Glutamatergic neuron (in vitro differentiated cells): ENCODE measurements at regions not wholly inside any gene's neighbourhood (a gene's known extent, or its start where the extent isn't known, plus 50 kb on each side); places are given as distances from the start of the nearest gene placed in this dataset.

Experiments
- DNase-seq: peaks from one replicate; pipeline ENCODE4 v3.0.0; 2022
- H3K27ac Mint-ChIP-seq: one replicate; pipeline ENCODE4 v1.8.0; 2020; ENCODE audit warnings: mild to moderate bottlenecking, mixed read lengths, inconsistent platforms; ENCODE audit not compliant: unreplicated experiment
- H3K27me3 Mint-ChIP-seq: one replicate; pipeline ENCODE4 v1.8.0; 2020; ENCODE audit warnings: mild to moderate bottlenecking, moderate library complexity, mixed read lengths, inconsistent platforms; ENCODE audit not compliant: unreplicated experiment
- H3K36me3 Mint-ChIP-seq: one replicate; pipeline ENCODE4 v1.8.0; 2020; ENCODE audit warnings: mild to moderate bottlenecking, mixed read lengths, inconsistent platforms; ENCODE audit not compliant: unreplicated experiment
- H3K4me1 Mint-ChIP-seq: one replicate; pipeline ENCODE4 v1.8.0; 2020; ENCODE audit warnings: mild to moderate bottlenecking, low read depth, mixed read lengths, inconsistent platforms; ENCODE audit not compliant: unreplicated experiment
- H3K4me3 Mint-ChIP-seq: one replicate; pipeline ENCODE4 v1.8.0; 2020; ENCODE audit warnings: mild to moderate bottlenecking, mixed read lengths, inconsistent platforms; ENCODE audit not compliant: unreplicated experiment
- H3K9me3 Mint-ChIP-seq: one replicate; pipeline ENCODE4 v1.8.0; 2020; ENCODE audit warnings: mild to moderate bottlenecking, moderate library complexity, mixed read lengths, inconsistent platforms; ENCODE audit not compliant: unreplicated experiment
- TF ChIP-seq, protein P1 (sequence below): fragments of 200-600 bp; sonication (generic); IDR thresholded peaks from one replicate; pipeline ENCODE4 v1.5.0; 2021; ENCODE audit not compliant: partially characterized antibody, unreplicated experiment

DNA sequence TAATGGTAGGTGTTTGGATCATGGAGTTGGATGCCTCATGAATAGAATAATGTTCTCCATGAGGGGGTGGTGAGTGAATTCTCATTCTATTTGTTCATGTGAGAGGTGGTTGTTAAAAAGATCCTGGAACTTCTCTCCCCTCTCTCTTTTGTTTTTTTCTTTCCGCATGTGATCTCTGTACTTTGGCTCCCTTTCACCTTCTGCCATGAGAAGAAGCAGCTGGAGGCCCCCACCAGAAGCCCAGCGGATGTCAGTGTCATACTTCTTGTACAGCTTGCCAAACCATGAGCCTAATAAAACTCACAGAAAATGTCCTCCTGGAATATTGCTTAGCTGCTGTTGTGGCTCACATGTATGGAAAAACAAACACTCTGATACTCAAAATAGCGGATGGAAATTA, 1212.3 kb upstream of the NCAM2 start:
- DNase-seq = no peak
- H3K9me3 Mint-ChIP-seq = peaks cover 9% of the 10 kb centered on the region

GRCh38 chr21:19792004-19792403, 1206.2 kb upstream of the NCAM2 start:
- no peaks in the 10 kb centered on the region for H3K9me3 Mint-ChIP-seq
- H3K27me3 Mint-ChIP-seq = peaks cover 2% of the 10 kb centered on the region
- H3K36me3 Mint-ChIP-seq = no peaks in the 10 kb centered on the region
- TF ChIP-seq, protein P1, sequence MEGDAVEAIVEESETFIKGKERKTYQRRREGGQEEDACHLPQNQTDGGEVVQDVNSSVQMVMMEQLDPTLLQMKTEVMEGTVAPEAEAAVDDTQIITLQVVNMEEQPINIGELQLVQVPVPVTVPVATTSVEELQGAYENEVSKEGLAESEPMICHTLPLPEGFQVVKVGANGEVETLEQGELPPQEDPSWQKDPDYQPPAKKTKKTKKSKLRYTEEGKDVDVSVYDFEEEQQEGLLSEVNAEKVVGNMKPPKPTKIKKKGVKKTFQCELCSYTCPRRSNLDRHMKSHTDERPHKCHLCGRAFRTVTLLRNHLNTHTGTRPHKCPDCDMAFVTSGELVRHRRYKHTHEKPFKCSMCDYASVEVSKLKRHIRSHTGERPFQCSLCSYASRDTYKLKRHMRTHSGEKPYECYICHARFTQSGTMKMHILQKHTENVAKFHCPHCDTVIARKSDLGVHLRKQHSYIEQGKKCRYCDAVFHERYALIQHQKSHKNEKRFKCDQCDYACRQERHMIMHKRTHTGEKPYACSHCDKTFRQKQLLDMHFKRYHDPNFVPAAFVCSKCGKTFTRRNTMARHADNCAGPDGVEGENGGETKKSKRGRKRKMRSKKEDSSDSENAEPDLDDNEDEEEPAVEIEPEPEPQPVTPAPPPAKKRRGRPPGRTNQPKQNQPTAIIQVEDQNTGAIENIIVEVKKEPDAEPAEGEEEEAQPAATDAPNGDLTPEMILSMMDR = no peak
- H3K27ac Mint-ChIP-seq = no peak overlapping the region
- DNase-seq = no peak
- no peak overlapping the region for H3K4me3 Mint-ChIP-seq
- peaks cover 12% of the 10 kb centered on the region for H3K4me1 Mint-ChIP-seq

More for the DNA sequence above, 1212.3 kb upstream of the NCAM2 start:
- H3K4me3 Mint-ChIP-seq = no peak overlapping the region
- H3K27me3 Mint-ChIP-seq = peaks cover 8% of the 10 kb centered on the region
- H3K4me1 Mint-ChIP-seq = peaks cover 22% of the 10 kb centered on the region
- peaks cover 15% of the 10 kb centered on the region for H3K36me3 Mint-ChIP-seq
- TF ChIP-seq, protein P1 = no peak
- H3K27ac Mint-ChIP-seq = no peak overlapping the region

DNA sequence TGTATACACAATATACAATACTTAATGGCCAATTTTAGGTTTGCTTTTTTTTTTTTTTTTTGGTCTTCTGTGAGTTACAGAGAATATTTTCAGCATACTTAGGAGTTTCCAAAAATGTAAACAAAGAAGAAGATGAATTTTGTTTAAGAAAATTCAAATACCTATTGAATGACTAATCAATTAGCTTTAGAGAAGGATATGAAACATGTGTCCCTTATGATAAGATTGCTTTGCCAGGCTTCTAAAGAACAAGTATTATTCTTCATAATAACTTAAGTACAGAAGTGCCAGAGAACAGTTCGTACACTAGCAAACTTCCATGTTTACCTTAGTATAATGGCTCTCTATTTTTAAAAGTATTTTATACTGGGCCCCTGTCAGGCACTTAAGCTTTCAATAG, 1191.0 kb upstream of the NCAM2 start:
- Mint-ChIP-seq H3K4me3 (no peak overlapping the region), H3K4me1 (peaks cover 3% of the 10 kb centered on the region), H3K36me3 (no peaks in the 10 kb centered on the region), H3K27me3 (no peaks in the 10 kb centered on the region), H3K27ac (no peak overlapping the region), H3K9me3 (no peaks in the 10 kb centered on the region)
- TF ChIP-seq, protein P1 = no peak
- no peak for DNase-seq

DNA sequence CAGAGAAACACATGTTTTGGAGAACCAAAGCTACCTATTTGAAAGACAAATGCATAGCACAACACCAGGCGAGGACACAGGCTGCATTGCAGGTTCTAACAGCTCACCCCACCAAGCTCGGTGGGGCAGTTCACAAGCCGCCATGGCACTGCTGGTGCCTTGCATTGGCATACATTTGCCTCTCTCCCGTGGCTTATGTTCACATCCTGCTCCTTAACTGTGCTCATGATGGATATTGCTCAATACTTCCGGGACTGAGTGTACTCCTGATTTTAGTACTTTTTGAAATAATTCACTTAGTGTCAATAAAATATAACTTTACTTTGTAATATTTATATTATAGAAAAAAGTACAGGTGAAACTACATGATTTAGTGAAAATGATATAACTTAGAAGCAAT, 1187.4 kb upstream of the NCAM2 start:
- Mint-ChIP-seq H3K27ac (no peak overlapping the region), H3K4me1 (no peaks in the 10 kb centered on the region), H3K27me3 (no peaks in the 10 kb centered on the region), H3K4me3 (no peak overlapping the region), H3K36me3 (no peaks in the 10 kb centered on the region), H3K9me3 (no peaks in the 10 kb centered on the region)
- no peak for DNase-seq
- TF ChIP-seq, protein P1 = no peak

DNA sequence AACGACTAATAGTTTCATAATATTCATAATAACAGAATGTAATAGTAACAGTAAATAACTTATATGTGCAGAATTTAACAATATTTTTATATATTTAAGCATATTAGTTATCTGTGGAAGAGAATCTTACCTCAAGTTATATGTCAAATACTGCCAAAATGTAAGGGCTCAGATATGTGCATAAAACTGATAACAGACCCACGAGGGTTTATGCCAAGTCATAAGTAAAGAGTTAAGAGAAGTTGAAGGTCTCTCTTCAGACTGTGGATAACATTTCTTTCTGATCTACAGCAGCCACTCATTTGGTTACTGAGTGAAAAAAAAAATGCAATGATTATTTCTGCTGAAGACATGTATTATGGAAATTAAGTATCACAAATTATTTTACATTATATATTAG, 1167.8 kb upstream of the NCAM2 start:
- TF ChIP-seq, protein P1 = no peak
- no peak overlapping the region for H3K27ac Mint-ChIP-seq
- no peaks in the 10 kb centered on the region for H3K4me1 Mint-ChIP-seq
- H3K4me3 Mint-ChIP-seq = no peak overlapping the region
- no peak for DNase-seq
- H3K9me3 Mint-ChIP-seq = peaks cover 1% of the 10 kb centered on the region
- H3K36me3 Mint-ChIP-seq = no peaks in the 10 kb centered on the region
- H3K27me3 Mint-ChIP-seq = peaks cover 2% of the 10 kb centered on the region
